Common myeloid progenitor, CD34-positive (primary cell): ENCODE measurements at regions not wholly inside any gene's neighbourhood (a gene's known extent, or its start where the extent isn't known, plus 50 kb on each side); places are given as distances from the start of the nearest gene placed in this dataset.

Source experiments
- CTCF ChIA-PET: fragments of 350-600 bp; sonication (Branson Sonifier 250); formaldehyde crosslinking; loops from one replicate; lab custom pipeline; 2021; ENCODE audit warnings: antibody characterized with exemption; lab: Charles Lee
- POLR2A ChIA-PET: fragments of 350-600 bp; sonication (Branson Sonifier 250); formaldehyde crosslinking; loops from one replicate; lab custom pipeline; 2021; ENCODE audit warnings: antibody characterized with exemption; lab: Charles Lee
- DNase-seq, 3 donors: peaks; one replicate each; pipeline versions ENCODE4 v3.0.0 to v3.0.0-alpha.2; 2013
- H3K27ac ChIP-seq, 2 experiments: 1 replicate in 1 of 2; 2 replicates in 1 of 2; pipeline ENCODE4 v1.7.0; 2013; ENCODE audit warnings: inconsistent platforms in 2 of 2, low read length in 2 of 2, mild to moderate bottlenecking in 2 of 2, low read depth in 1 of 2, moderate library complexity in 1 of 2; ENCODE audit not compliant: severe bottlenecking in 2 of 2, insufficient read depth in 1 of 2, poor library complexity in 1 of 2
- H3K27me3 ChIP-seq, 5 experiments: replicated peaks in 2 of 5; 1 replicate in 3 of 5; 2 replicates in 2 of 5; pipeline versions ENCODE4 v1.6.1 to v1.7.0; 2013; ENCODE audit warnings: low read length in 4 of 5, mild to moderate bottlenecking in 2 of 5, moderate library complexity in 2 of 5, inconsistent platforms in 1 of 5; ENCODE audit not compliant: insufficient read depth in 5 of 5, control insufficient read depth in 4 of 5
- H3K36me3 ChIP-seq, 4 experiments: 1 replicate in 2 of 4; 2 replicates in 2 of 4; pipeline versions ENCODE4 v1.6.1 to v1.7.0; 2013; ENCODE audit warnings: low read length in 3 of 4, control low read depth in 1 of 4, mild to moderate bottlenecking in 1 of 4; ENCODE audit not compliant: control insufficient read depth in 4 of 4, insufficient read depth in 4 of 4
- H3K4me1 ChIP-seq, 4 experiments: 1 replicate in 3 of 4; 2 replicates in 1 of 4; pipeline versions ENCODE4 v1.6.1 to v1.7.1; 2013; ENCODE audit warnings: low read length in 3 of 4, mild to moderate bottlenecking in 3 of 4, control low read depth in 1 of 4, inconsistent platforms in 1 of 4, moderate library complexity in 1 of 4; ENCODE audit not compliant: control insufficient read depth in 4 of 4, insufficient read depth in 4 of 4; ENCODE audit errors: control extremely low read depth in 1 of 4
- H3K4me3 ChIP-seq, 7 experiments: 1 replicate in 4 of 7; 2 replicates in 3 of 7; pipeline versions ENCODE4 v1.5.1 to v1.7.0; 2013; ENCODE audit warnings: mild to moderate bottlenecking in 7 of 7, low read length in 6 of 7, moderate library complexity in 6 of 7, inconsistent platforms in 2 of 7, low read depth in 2 of 7, control low read depth in 1 of 7; ENCODE audit not compliant: insufficient read depth in 4 of 7, control insufficient read depth in 1 of 7; ENCODE audit errors: extremely low read depth in 1 of 7
- H3K9me3 ChIP-seq, 5 experiments: 1 replicate in 4 of 5; 2 replicates in 1 of 5; pipeline versions ENCODE4 v1.6.1 to v1.7.1; 2013; ENCODE audit warnings: low read length in 4 of 5, mild to moderate bottlenecking in 2 of 5, inconsistent platforms in 1 of 5, low read depth in 1 of 5, moderate library complexity in 1 of 5; ENCODE audit not compliant: control insufficient read depth in 4 of 5, insufficient read depth in 2 of 5; ENCODE audit errors: control extremely low read depth in 1 of 5
- WGBS: methylation state at CpG from one replicate; pipeline ENCODE4 v1.1.5; 2013; ENCODE audit not compliant: insufficient coverage; 5-methylcytosine and 5-hydroxymethylcytosine counted together

- ChIA-PET CTCF (interaction anchor here (0.5 to 1.1 kb wide), 2 partner anchors 9 to 388 kb away, joined by 4 to 5 read pairs; no protein-coding TSS in a partner anchor), POLR2A (no interaction called here)
Observed at GRCh38 chr2:67857836-67858235, 205.0 kb downstream of the C1D start.

GRCh38 chr2:67858886-67859285 lies 203.9 kb downstream of the C1D start:
- ChIA-PET CTCF (no interaction called here), POLR2A (no interaction called here)
- no peaks in the 10 kb centered on the region for H3K36me3 ChIP-seq
- H3K9me3 ChIP-seq, result no peaks in the 10 kb centered on the region
- no peak for DNase-seq
- no peaks in the 10 kb centered on the region for H3K4me1 ChIP-seq
- H3K27ac ChIP-seq, result no peak overlapping the region
- peaks cover 0 to 3% (median 0%) of the 10 kb centered on the region in 5 experiments for H3K27me3 ChIP-seq
- WGBS, result 100% methylated on average over 1 of the region's 3 CpGs
- no peak overlapping the region for H3K4me3 ChIP-seq

More at GRCh38 chr2:67857836-67858235, 205.0 kb downstream of the C1D start:
- no peak for DNase-seq
- WGBS, result 90% methylated on average over 4 of the region's 4 CpGs
- Histone ChIP-seq H3K27ac (no peak overlapping the region), H3K36me3 (no peaks in the 10 kb centered on the region), H3K4me1 (no peaks in the 10 kb centered on the region), H3K9me3 (no peaks in the 10 kb centered on the region), H3K4me3 (no peak overlapping the region), H3K27me3 (peaks cover 0 to 3% (median 0%) of the 10 kb centered on the region in 5 experiments)

- H3K4me3 ChIP-seq, result no peak overlapping the region
- peaks cover 0 to 15% (median 3%) of the 10 kb centered on the region in 5 experiments for H3K27me3 ChIP-seq
- POLR2A ChIA-PET, result no interaction called here
- no peaks in the 10 kb centered on the region for H3K9me3 ChIP-seq
- 90% methylated on average over 3 of the region's 3 CpGs for WGBS
- DNase-seq, result no peak
- no peaks in the 10 kb centered on the region for H3K4me1 ChIP-seq
- no peaks in the 10 kb centered on the region for H3K36me3 ChIP-seq
- CTCF ChIA-PET, result interaction anchor here (1.2 kb wide), 1 partner anchor 23 kb away, joined by 3 read pairs; no protein-coding TSS in a partner anchor
- H3K27ac ChIP-seq, result no peak overlapping the region
Observed at GRCh38 chr2:67865917-67866316, 196.9 kb downstream of the C1D start.

GRCh38 chr2:67867735-67868134 lies 195.1 kb downstream of the C1D start:
- POLR2A ChIA-PET, result no interaction called here
- CTCF ChIA-PET, result no interaction called here
- Histone ChIP-seq H3K4me3 (no peak overlapping the region), H3K36me3 (no peaks in the 10 kb centered on the region), H3K9me3 (no peaks in the 10 kb centered on the region), H3K4me1 (no peaks in the 10 kb centered on the region), H3K27me3 (peaks cover 0 to 18% (median 5%) of the 10 kb centered on the region in 5 experiments), H3K27ac (no peak overlapping the region)
- no peak for DNase-seq
- 100% methylated on average over 1 of the region's 5 CpGs for WGBS

GRCh38 chr2:67871686-67872412 lies 191.0 kb downstream of the C1D start:
- Histone ChIP-seq H3K27me3 (peaks cover 0 to 18% (median 4%) of the 10 kb centered on the region in 5 experiments), H3K27ac (no peak overlapping the region), H3K4me3 (no peak overlapping the region), H3K36me3 (no peaks in the 10 kb centered on the region), H3K9me3 (peaks cover 0 to 2% (median 0%) of the 10 kb centered on the region in 5 experiments), H3K4me1 (no peaks in the 10 kb centered on the region)
- POLR2A ChIA-PET, result no interaction called here
- DNase-seq, result no peak
- CTCF ChIA-PET, result interaction anchor here (1.2 kb wide), 1 partner anchor 9 kb away, joined by 3 read pairs; no protein-coding TSS in a partner anchor
- WGBS, result 64% methylated on average over 7 of the region's 13 CpGs

- Histone ChIP-seq H3K4me1 (no peaks in the 10 kb centered on the region), H3K27ac (no peak overlapping the region), H3K9me3 (peaks cover 0 to 2% (median 0%) of the 10 kb centered on the region in 5 experiments), H3K4me3 (no peak overlapping the region), H3K36me3 (no peaks in the 10 kb centered on the region), H3K27me3 (peaks cover 0 to 20% (median 4%) of the 10 kb centered on the region in 5 experiments)
- ChIA-PET POLR2A (no interaction called here), CTCF (no interaction called here)
- WGBS, result 100% methylated on average over 2 of the region's 2 CpGs
- no peak for DNase-seq
Observed at GRCh38 chr2:67872481-67872880, 190.3 kb downstream of the C1D start.

- no peak overlapping the region for H3K4me3 ChIP-seq
- ChIA-PET POLR2A (no interaction called here), CTCF (no interaction called here)
- peaks cover 0 to 21% (median 4%) of the 10 kb centered on the region in 5 experiments for H3K27me3 ChIP-seq
- peaks cover 0 to 2% (median 0%) of the 10 kb centered on the region in 5 experiments for H3K9me3 ChIP-seq
- 100% methylated on average over 2 of the region's 3 CpGs for WGBS
- no peaks in the 10 kb centered on the region for H3K36me3 ChIP-seq
- H3K27ac ChIP-seq, result no peak overlapping the region
- H3K4me1 ChIP-seq, result no peaks in the 10 kb centered on the region
- no peak for DNase-seq
Observed at GRCh38 chr2:67873916-67874315, 188.9 kb downstream of the C1D start.
